Activated T-cell treated with anti-CD3 and anti-CD28 coated beads, Interleukin-2, amount 50 U/mL, for 4 hours (primary cell): ENCODE measurements at regions not wholly inside any gene's neighbourhood (a gene's known extent, or its start where the extent isn't known, plus 50 kb on each side); places are given as distances from the start of the nearest gene placed in this dataset.

Source experiments
- ATAC-seq, 2 donors: fragments of 200-7000 bp; cut with Tn5 transposase; one replicate each; pipeline ENCODE4 v1.10.0; 2021
- DNase-seq: peaks from one replicate; pipeline ENCODE4 v3.0.0-alpha.2; 2020
- H3K27me3 Mint-ChIP-seq: one replicate; pipeline ENCODE4 v1.8.0; 2021; ENCODE audit warnings: low read depth, mixed read lengths
- H3K36me3 Mint-ChIP-seq: one replicate; pipeline ENCODE4 v1.8.0; 2022; ENCODE audit warnings: mixed read lengths; ENCODE audit not compliant: insufficient read depth
- H3K4me1 Mint-ChIP-seq: one replicate; pipeline ENCODE4 v1.8.0; 2021; ENCODE audit warnings: low read depth, mixed read lengths
- H3K4me3 Mint-ChIP-seq: one replicate; pipeline ENCODE4 v1.8.0; 2021; ENCODE audit warnings: mild to moderate bottlenecking, moderate library complexity, mixed read lengths
- H3K9me3 Mint-ChIP-seq: one replicate; pipeline ENCODE4 v1.8.0; 2021; ENCODE audit warnings: mixed read lengths

- ATAC-seq (no peak), DNase-seq (no peak)
- Mint-ChIP-seq H3K4me3 (no peak overlapping the region), H3K36me3 (no peaks in the 10 kb centered on the region), H3K27me3 (peaks cover 10% of the 10 kb centered on the region), H3K4me1 (no peaks in the 10 kb centered on the region), H3K9me3 (no peaks in the 10 kb centered on the region)
Measured at GRCh38 chr11:134754521-134755198, 342.6 kb upstream of the B3GAT1 start.

GRCh38 chr11:134753771-134754520 lies 341.9 kb upstream of the B3GAT1 start:
- Mint-ChIP-seq H3K4me3 (no peak overlapping the region), H3K27me3 (peaks cover 16% of the 10 kb centered on the region), H3K9me3 (no peaks in the 10 kb centered on the region), H3K4me1 (no peaks in the 10 kb centered on the region), H3K36me3 (no peaks in the 10 kb centered on the region)
- ATAC-seq: no peak
- DNase-seq: no peak

- no peak for ATAC-seq
- peaks cover 16% of the 10 kb centered on the region for H3K27me3 Mint-ChIP-seq
- no peaks in the 10 kb centered on the region for H3K9me3 Mint-ChIP-seq
- no peak overlapping the region for H3K4me3 Mint-ChIP-seq
- no peaks in the 10 kb centered on the region for H3K36me3 Mint-ChIP-seq
- H3K4me1 Mint-ChIP-seq: no peaks in the 10 kb centered on the region
- DNase-seq: no peak
Measured at GRCh38 chr11:134752964-134753770, 341.1 kb upstream of the B3GAT1 start.

- DNase-seq (no peak), ATAC-seq (no peak)
- Mint-ChIP-seq H3K36me3 (no peaks in the 10 kb centered on the region), H3K4me3 (no peak overlapping the region), H3K27me3 (peaks cover 16% of the 10 kb centered on the region), H3K9me3 (no peaks in the 10 kb centered on the region), H3K4me1 (no peaks in the 10 kb centered on the region)
Measured at GRCh38 chr11:134752526-134752925, 340.5 kb upstream of the B3GAT1 start.

GRCh38 chr11:134751766-134752165 lies 339.7 kb upstream of the B3GAT1 start:
- no peaks in the 10 kb centered on the region for H3K9me3 Mint-ChIP-seq
- no peaks in the 10 kb centered on the region for H3K4me1 Mint-ChIP-seq
- ATAC-seq (no peak), DNase-seq (no peak)
- H3K27me3 Mint-ChIP-seq: peaks cover 16% of the 10 kb centered on the region
- H3K36me3 Mint-ChIP-seq: no peaks in the 10 kb centered on the region
- no peak overlapping the region for H3K4me3 Mint-ChIP-seq

- no peaks in the 10 kb centered on the region for H3K36me3 Mint-ChIP-seq
- DNase-seq: no peak
- no peak for ATAC-seq
- H3K9me3 Mint-ChIP-seq: no peaks in the 10 kb centered on the region
- no peak overlapping the region for H3K4me3 Mint-ChIP-seq
- H3K4me1 Mint-ChIP-seq: no peaks in the 10 kb centered on the region
- peaks cover 16% of the 10 kb centered on the region for H3K27me3 Mint-ChIP-seq
Measured at GRCh38 chr11:134751031-134751585, 339.1 kb upstream of the B3GAT1 start.

GRCh38 chr11:134750619-134751018 lies 338.6 kb upstream of the B3GAT1 start:
- ATAC-seq: no peak
- no peaks in the 10 kb centered on the region for H3K36me3 Mint-ChIP-seq
- no peaks in the 10 kb centered on the region for H3K4me1 Mint-ChIP-seq
- no peaks in the 10 kb centered on the region for H3K9me3 Mint-ChIP-seq
- DNase-seq: no peak
- H3K4me3 Mint-ChIP-seq: no peak overlapping the region
- H3K27me3 Mint-ChIP-seq: peaks cover 19% of the 10 kb centered on the region

GRCh38 chr11:134749040-134749839 lies 337.2 kb upstream of the B3GAT1 start:
- DNase-seq (no peak), ATAC-seq (no peak)
- peaks cover 16% of the 10 kb centered on the region for H3K27me3 Mint-ChIP-seq
- H3K36me3 Mint-ChIP-seq: no peaks in the 10 kb centered on the region
- no peaks in the 10 kb centered on the region for H3K4me1 Mint-ChIP-seq
- H3K9me3 Mint-ChIP-seq: no peaks in the 10 kb centered on the region
- no peak overlapping the region for H3K4me3 Mint-ChIP-seq

- no peak overlapping the region for H3K4me3 Mint-ChIP-seq
- DNase-seq (no peak), ATAC-seq (no peak)
- H3K36me3 Mint-ChIP-seq: no peaks in the 10 kb centered on the region
- H3K27me3 Mint-ChIP-seq: peaks cover 14% of the 10 kb centered on the region
- no peaks in the 10 kb centered on the region for H3K9me3 Mint-ChIP-seq
- H3K4me1 Mint-ChIP-seq: no peaks in the 10 kb centered on the region
Measured at GRCh38 chr11:134746609-134747008, 334.6 kb upstream of the B3GAT1 start.

GRCh38 chr11:134745456-134745855 lies 333.4 kb upstream of the B3GAT1 start:
- no peak overlapping the region for H3K4me3 Mint-ChIP-seq
- DNase-seq (no peak), ATAC-seq (no peak)
- H3K4me1 Mint-ChIP-seq: no peaks in the 10 kb centered on the region
- H3K36me3 Mint-ChIP-seq: no peaks in the 10 kb centered on the region
- H3K9me3 Mint-ChIP-seq: no peaks in the 10 kb centered on the region
- peaks cover 14% of the 10 kb centered on the region for H3K27me3 Mint-ChIP-seq

GRCh38 chr11:134743820-134744195 lies 331.8 kb upstream of the B3GAT1 start:
- ATAC-seq (no peak), DNase-seq (no peak)
- H3K9me3 Mint-ChIP-seq: no peaks in the 10 kb centered on the region
- H3K36me3 Mint-ChIP-seq: no peaks in the 10 kb centered on the region
- peaks cover 7% of the 10 kb centered on the region for H3K27me3 Mint-ChIP-seq
- no peak overlapping the region for H3K4me3 Mint-ChIP-seq
- H3K4me1 Mint-ChIP-seq: no peaks in the 10 kb centered on the region

GRCh38 chr11:134742956-134743819 lies 331.1 kb upstream of the B3GAT1 start:
- DNase-seq (no peak), ATAC-seq (no peak)
- Mint-ChIP-seq H3K27me3 (peaks cover 7% of the 10 kb centered on the region), H3K4me3 (no peak overlapping the region), H3K36me3 (no peaks in the 10 kb centered on the region), H3K4me1 (no peaks in the 10 kb centered on the region), H3K9me3 (no peaks in the 10 kb centered on the region)

- Mint-ChIP-seq H3K9me3 (no peaks in the 10 kb centered on the region), H3K4me1 (no peaks in the 10 kb centered on the region), H3K4me3 (no peak overlapping the region), H3K36me3 (no peaks in the 10 kb centered on the region), H3K27me3 (peaks cover 7% of the 10 kb centered on the region)
- no peak for DNase-seq
- ATAC-seq: peak in 1 of 2 donors; percentile 50
Measured at GRCh38 chr11:134742224-134742612, 330.2 kb upstream of the B3GAT1 start.
